ENCODE measurements at regions not wholly inside any gene's neighbourhood (a gene's known extent, or its start where the extent isn't known, plus 50 kb on each side); places are given as distances from the start of the nearest gene placed in this dataset.

- peaks cover 0 to 10% of the 10 kb centered on the region in 2 donors for H3K9me3 ChIP-seq (ENCODE audit: control insufficient read depth in 1 of 2, low read length in 2 of 2)
- H3K4me3 ChIP-seq (ENCODE audit: low read depth in 1 of 2, low read length in 2 of 2) = no peak overlapping the region
- no peaks in the 10 kb centered on the region for H3K36me3 ChIP-seq (ENCODE audit: control insufficient read depth in 1 of 2, insufficient read depth in 2 of 2, low read length in 2 of 2)
- no peak overlapping the region for H3K27ac ChIP-seq (ENCODE audit: low read length)
- H3K27me3 ChIP-seq (ENCODE audit: low read depth, low read length) = no peaks in the 10 kb centered on the region
- no peaks in the 10 kb centered on the region for H3K4me1 ChIP-seq (ENCODE audit: control insufficient read depth in 1 of 2, insufficient read depth in 2 of 2, low read length in 2 of 2)
Measured at GRCh38 chr7:109757713-109758112, 1188.0 kb downstream of the DNAJB9 start.

DNA sequence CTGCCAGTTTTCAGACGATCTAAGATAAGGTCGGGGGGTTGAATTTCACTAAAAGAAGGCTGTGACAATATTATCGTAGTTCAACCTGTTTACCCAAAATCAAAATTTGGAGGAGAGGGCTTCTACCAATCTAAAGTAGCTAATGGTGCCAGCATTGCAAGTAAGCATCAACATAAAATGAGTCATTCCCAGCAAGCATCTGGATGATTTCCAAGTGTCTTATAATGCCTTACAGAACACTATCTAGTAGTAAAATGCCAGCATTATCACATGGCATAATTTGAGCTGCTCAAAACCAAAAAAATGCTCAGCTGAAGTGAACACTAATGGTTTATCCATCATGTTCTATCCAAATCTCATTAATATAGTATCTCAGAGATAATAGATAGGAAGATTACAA is 1193.9 kb downstream of the DNAJB9 start:
- peaks cover 0 to 10% of the 10 kb centered on the region in 2 donors for H3K9me3 ChIP-seq (ENCODE audit: control insufficient read depth in 1 of 2, low read length in 2 of 2)
- H3K27me3 ChIP-seq (ENCODE audit: low read depth, low read length) = no peaks in the 10 kb centered on the region
- H3K36me3 ChIP-seq (ENCODE audit: control insufficient read depth in 1 of 2, insufficient read depth in 2 of 2, low read length in 2 of 2) = no peaks in the 10 kb centered on the region
- no peak overlapping the region for H3K4me3 ChIP-seq (ENCODE audit: low read depth in 1 of 2, low read length in 2 of 2)
- H3K4me1 ChIP-seq (ENCODE audit: control insufficient read depth in 1 of 2, insufficient read depth in 2 of 2, low read length in 2 of 2) = no peaks in the 10 kb centered on the region
- no peak overlapping the region for H3K27ac ChIP-seq (ENCODE audit: low read length)

GRCh38 chr7:109772161-109772560 is 1202.5 kb downstream of the DNAJB9 start:
- H3K27me3 ChIP-seq (ENCODE audit: low read depth, low read length) = no peaks in the 10 kb centered on the region
- H3K27ac ChIP-seq (ENCODE audit: low read length) = no peak overlapping the region
- no peaks in the 10 kb centered on the region for H3K36me3 ChIP-seq (ENCODE audit: control insufficient read depth in 1 of 2, insufficient read depth in 2 of 2, low read length in 2 of 2)
- no peaks in the 10 kb centered on the region for H3K4me1 ChIP-seq (ENCODE audit: control insufficient read depth in 1 of 2, insufficient read depth in 2 of 2, low read length in 2 of 2)
- H3K4me3 ChIP-seq (ENCODE audit: low read depth in 1 of 2, low read length in 2 of 2) = no peak overlapping the region
- no peaks in the 10 kb centered on the region for H3K9me3 ChIP-seq (ENCODE audit: control insufficient read depth in 1 of 2, low read length in 2 of 2)

DNA sequence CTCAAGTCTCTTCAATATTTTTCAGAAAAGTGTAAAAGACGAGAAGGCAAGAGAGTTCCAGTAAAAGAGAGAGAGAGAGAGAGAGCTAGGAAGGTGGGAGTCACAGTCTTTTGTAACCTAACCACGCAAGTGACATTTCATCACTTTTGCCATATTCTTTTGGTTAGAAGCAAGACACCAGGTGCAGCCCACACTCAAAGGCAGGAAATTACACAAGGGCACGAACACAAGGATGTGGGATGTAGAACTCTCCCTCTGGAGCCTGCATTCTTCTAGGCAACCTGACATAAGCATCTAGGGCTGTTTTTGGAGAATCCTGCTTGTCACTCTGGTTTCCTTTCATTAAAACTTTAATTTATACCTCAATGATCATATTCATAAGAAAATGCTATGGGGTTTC is 1213.1 kb downstream of the DNAJB9 start:
- no peak overlapping the region for H3K4me3 ChIP-seq (ENCODE audit: low read depth in 1 of 2, low read length in 2 of 2)
- no peaks in the 10 kb centered on the region for H3K36me3 ChIP-seq (ENCODE audit: control insufficient read depth in 1 of 2, insufficient read depth in 2 of 2, low read length in 2 of 2)
- no peaks in the 10 kb centered on the region for H3K9me3 ChIP-seq (ENCODE audit: control insufficient read depth in 1 of 2, low read length in 2 of 2)
- H3K4me1 ChIP-seq (ENCODE audit: control insufficient read depth in 1 of 2, insufficient read depth in 2 of 2, low read length in 2 of 2) = no peaks in the 10 kb centered on the region
- no peak overlapping the region for H3K27ac ChIP-seq (ENCODE audit: low read length)
- no peaks in the 10 kb centered on the region for H3K27me3 ChIP-seq (ENCODE audit: low read depth, low read length)

GRCh38 chr7:109806548-109806947 is 1236.9 kb downstream of the DNAJB9 start:
- no peaks in the 10 kb centered on the region for H3K27me3 ChIP-seq (ENCODE audit: low read depth, low read length)
- H3K36me3 ChIP-seq (ENCODE audit: control insufficient read depth in 1 of 2, insufficient read depth in 2 of 2, low read length in 2 of 2) = no peaks in the 10 kb centered on the region
- no peak overlapping the region for H3K27ac ChIP-seq (ENCODE audit: low read length)
- no peak overlapping the region for H3K4me3 ChIP-seq (ENCODE audit: low read depth in 1 of 2, low read length in 2 of 2)
- no peaks in the 10 kb centered on the region for H3K9me3 ChIP-seq (ENCODE audit: control insufficient read depth in 1 of 2, low read length in 2 of 2)
- H3K4me1 ChIP-seq (ENCODE audit: control insufficient read depth in 1 of 2, insufficient read depth in 2 of 2, low read length in 2 of 2) = no peaks in the 10 kb centered on the region

- Histone ChIP-seq H3K9me3 (ENCODE audit: control insufficient read depth in 1 of 2, low read length in 2 of 2) (peaks cover 0 to 8% of the 10 kb centered on the region in 2 donors), H3K4me1 (ENCODE audit: control insufficient read depth in 1 of 2, insufficient read depth in 2 of 2, low read length in 2 of 2) (no peaks in the 10 kb centered on the region), H3K27me3 (ENCODE audit: low read depth, low read length) (no peaks in the 10 kb centered on the region), H3K4me3 (ENCODE audit: low read depth in 1 of 2, low read length in 2 of 2) (no peak overlapping the region), H3K27ac (ENCODE audit: low read length) (no peak overlapping the region), H3K36me3 (ENCODE audit: control insufficient read depth in 1 of 2, insufficient read depth in 2 of 2, low read length in 2 of 2) (no peaks in the 10 kb centered on the region)
Measured at GRCh38 chr7:109821156-109821555, 1251.5 kb downstream of the DNAJB9 start.

- no peaks in the 10 kb centered on the region for H3K9me3 ChIP-seq (ENCODE audit: control insufficient read depth in 1 of 2, low read length in 2 of 2)
- H3K4me3 ChIP-seq (ENCODE audit: low read depth in 1 of 2, low read length in 2 of 2) = no peak overlapping the region
- H3K4me1 ChIP-seq (ENCODE audit: control insufficient read depth in 1 of 2, insufficient read depth in 2 of 2, low read length in 2 of 2) = no peaks in the 10 kb centered on the region
- H3K27me3 ChIP-seq (ENCODE audit: low read depth, low read length) = no peaks in the 10 kb centered on the region
- H3K27ac ChIP-seq (ENCODE audit: low read length) = no peak overlapping the region
- H3K36me3 ChIP-seq (ENCODE audit: control insufficient read depth in 1 of 2, insufficient read depth in 2 of 2, low read length in 2 of 2) = no peaks in the 10 kb centered on the region
Measured at GRCh38 chr7:109834851-109835250, 1256.1 kb upstream of the LRRN3 start.

- no peaks in the 10 kb centered on the region for H3K36me3 ChIP-seq (ENCODE audit: control insufficient read depth in 1 of 2, insufficient read depth in 2 of 2, low read length in 2 of 2)
- no peaks in the 10 kb centered on the region for H3K27me3 ChIP-seq (ENCODE audit: low read depth, low read length)
- no peak overlapping the region for H3K27ac ChIP-seq (ENCODE audit: low read length)
- no peak overlapping the region for H3K4me3 ChIP-seq (ENCODE audit: low read depth in 1 of 2, low read length in 2 of 2)
- H3K9me3 ChIP-seq (ENCODE audit: control insufficient read depth in 1 of 2, low read length in 2 of 2) = no peaks in the 10 kb centered on the region
- no peaks in the 10 kb centered on the region for H3K4me1 ChIP-seq (ENCODE audit: control insufficient read depth in 1 of 2, insufficient read depth in 2 of 2, low read length in 2 of 2)
Measured at GRCh38 chr7:109835577-109835976, 1255.3 kb upstream of the LRRN3 start.

GRCh38 chr7:109836016-109836415 is 1254.9 kb upstream of the LRRN3 start:
- Histone ChIP-seq H3K9me3 (ENCODE audit: control insufficient read depth in 1 of 2, low read length in 2 of 2) (no peaks in the 10 kb centered on the region), H3K36me3 (ENCODE audit: control insufficient read depth in 1 of 2, insufficient read depth in 2 of 2, low read length in 2 of 2) (no peaks in the 10 kb centered on the region), H3K27me3 (ENCODE audit: low read depth, low read length) (no peaks in the 10 kb centered on the region), H3K27ac (ENCODE audit: low read length) (no peak overlapping the region), H3K4me1 (ENCODE audit: control insufficient read depth in 1 of 2, insufficient read depth in 2 of 2, low read length in 2 of 2) (no peaks in the 10 kb centered on the region), H3K4me3 (ENCODE audit: low read depth in 1 of 2, low read length in 2 of 2) (no peak overlapping the region)

DNA sequence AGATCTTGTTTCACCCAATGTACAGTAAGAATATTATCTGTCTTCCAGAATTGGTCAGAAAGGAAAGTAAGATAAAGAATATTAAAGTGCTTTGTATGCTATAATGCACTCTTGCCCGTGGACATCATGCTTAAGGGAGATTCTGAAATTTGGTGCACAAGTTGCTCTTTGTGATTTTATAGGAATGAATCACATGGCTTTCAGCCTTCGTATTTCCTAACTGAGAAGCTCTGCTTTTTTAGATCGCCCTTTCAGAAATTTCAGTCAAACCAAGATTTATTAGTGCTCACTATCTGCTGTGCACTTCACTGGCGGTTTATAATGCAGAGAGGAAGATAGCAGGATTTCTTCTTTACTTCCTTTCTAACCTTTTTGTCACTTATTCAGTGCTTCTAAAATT is 1248.5 kb upstream of the LRRN3 start:
- no peak overlapping the region for H3K27ac ChIP-seq (ENCODE audit: low read length)
- no peak overlapping the region for H3K4me3 ChIP-seq (ENCODE audit: low read depth in 1 of 2, low read length in 2 of 2)
- H3K36me3 ChIP-seq (ENCODE audit: control insufficient read depth in 1 of 2, insufficient read depth in 2 of 2, low read length in 2 of 2) = no peaks in the 10 kb centered on the region
- no peaks in the 10 kb centered on the region for H3K27me3 ChIP-seq (ENCODE audit: low read depth, low read length)
- H3K4me1 ChIP-seq (ENCODE audit: control insufficient read depth in 1 of 2, insufficient read depth in 2 of 2, low read length in 2 of 2) = no peaks in the 10 kb centered on the region
- H3K9me3 ChIP-seq (ENCODE audit: control insufficient read depth in 1 of 2, low read length in 2 of 2) = no peaks in the 10 kb centered on the region

GRCh38 chr7:109844362-109844761 is 1246.6 kb upstream of the LRRN3 start:
- Histone ChIP-seq H3K4me1 (ENCODE audit: control insufficient read depth in 1 of 2, insufficient read depth in 2 of 2, low read length in 2 of 2) (no peaks in the 10 kb centered on the region), H3K36me3 (ENCODE audit: control insufficient read depth in 1 of 2, insufficient read depth in 2 of 2, low read length in 2 of 2) (no peaks in the 10 kb centered on the region), H3K9me3 (ENCODE audit: control insufficient read depth in 1 of 2, low read length in 2 of 2) (no peaks in the 10 kb centered on the region), H3K27ac (ENCODE audit: low read length) (no peak overlapping the region), H3K27me3 (ENCODE audit: low read depth, low read length) (no peaks in the 10 kb centered on the region), H3K4me3 (ENCODE audit: low read depth in 1 of 2, low read length in 2 of 2) (no peak overlapping the region)

- Histone ChIP-seq H3K9me3 (ENCODE audit: control insufficient read depth in 1 of 2, low read length in 2 of 2) (no peaks in the 10 kb centered on the region), H3K27me3 (ENCODE audit: low read depth, low read length) (no peaks in the 10 kb centered on the region), H3K27ac (ENCODE audit: low read length) (no peak overlapping the region), H3K4me1 (ENCODE audit: control insufficient read depth in 1 of 2, insufficient read depth in 2 of 2, low read length in 2 of 2) (no peaks in the 10 kb centered on the region), H3K36me3 (ENCODE audit: control insufficient read depth in 1 of 2, insufficient read depth in 2 of 2, low read length in 2 of 2) (no peaks in the 10 kb centered on the region), H3K4me3 (ENCODE audit: low read depth in 1 of 2, low read length in 2 of 2) (no peak overlapping the region)
Measured at GRCh38 chr7:109864230-109864629, 1226.7 kb upstream of the LRRN3 start.

All from muscle layer of duodenum (tissue), 2 donors.